GM23338 (cell line): ENCODE measurements at regions not wholly inside any gene's neighbourhood (a gene's known extent, or its start where the extent isn't known, plus 50 kb on each side); places are given as distances from the start of the nearest gene placed in this dataset.

Experiments used
- CREB1 ChIP-seq: fragments of 250-450 bp; sonication (Bioruptor Pico); IDR thresholded peaks from 2 replicates; pipeline ENCODE4 v1.5.0; 2020; ENCODE audit warnings: low read depth, mild to moderate bottlenecking, moderate library complexity
- CTCF ChIP-seq, 2 experiments: fragments of 200-600 bp in 1 of 2; sonication (generic) in 1 of 2; conservative IDR thresholded peaks; 2 replicates each; pipeline versions ENCODE4 v1.5.1 to v1.6.1; 2016 to 2017; ENCODE audit warnings: antibody characterized with exemption in 2 of 2, low read depth in 2 of 2, mild to moderate bottlenecking in 2 of 2, moderate library complexity in 1 of 2
- EZH2 ChIP-seq: fragments of 200-600 bp; sonication (generic); IDR thresholded peaks from one replicate; pipeline ENCODE4 v1.8.0; 2017; ENCODE audit warnings: antibody characterized with exemption, mild to moderate bottlenecking, low read depth; ENCODE audit not compliant: unreplicated experiment
- EZH2phosphoT487 ChIP-seq: fragments of 200-600 bp; sonication (generic); IDR thresholded peaks from one replicate; pipeline ENCODE4 v1.8.1; 2018; ENCODE audit warnings: antibody characterized with exemption; ENCODE audit not compliant: unreplicated experiment
- JUNB ChIP-seq: IDR thresholded peaks from one replicate; pipeline ENCODE4 v1.6.1; 2016; ENCODE audit warnings: antibody characterized with exemption; ENCODE audit not compliant: unreplicated experiment
- NANOG ChIP-seq: IDR thresholded peaks from 2 replicates; pipeline ENCODE4 v1.6.1; 2016; ENCODE audit warnings: antibody characterized with exemption, borderline replicate concordance
- POLR2AphosphoS5 ChIP-seq: IDR thresholded peaks from 2 replicates; pipeline ENCODE4 v1.6.1; 2016; ENCODE audit warnings: antibody characterized with exemption, low read depth
- REST ChIP-seq: IDR thresholded peaks from one replicate; pipeline ENCODE4 v1.6.1; 2018; ENCODE audit warnings: antibody characterized with exemption; ENCODE audit not compliant: unreplicated experiment
- TF ChIP-seq, protein P1 (sequence below): IDR thresholded peaks from 2 replicates; pipeline ENCODE4 v1.6.1; 2016; ENCODE audit warnings: antibody characterized with exemption
- TF ChIP-seq, protein P2 (sequence below): fragments of 250-450 bp; sonication (Bioruptor Pico); IDR thresholded peaks from 2 replicates; pipeline ENCODE4 v1.5.0; 2020; ENCODE audit warnings: mild to moderate bottlenecking, moderate library complexity

DNA sequence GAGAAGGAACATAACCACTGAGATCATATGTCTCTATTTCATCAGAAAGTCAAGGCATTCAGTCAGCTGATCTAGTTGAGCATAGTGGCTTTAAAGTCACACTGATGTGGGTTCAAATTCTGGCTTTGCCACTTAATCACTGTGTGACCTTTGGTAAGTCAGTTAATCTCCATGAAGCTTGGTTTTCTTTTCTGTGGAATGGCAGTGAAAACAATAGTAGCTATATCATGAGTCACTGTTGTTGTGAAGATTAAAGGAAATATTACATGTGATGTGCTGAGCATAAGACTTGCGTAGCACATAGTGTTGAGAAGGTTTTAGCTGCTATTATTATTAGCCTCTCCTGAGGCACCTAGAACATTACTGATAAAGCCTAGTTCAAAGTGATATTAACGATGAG, 242.2 kb downstream of the FMR1NB start:
- no peak for TF ChIP-seq POLR2AphosphoS5
- no peak for TF ChIP-seq CTCF (conservative IDR thresholded peaks at IDR 0.05; ENCODE audit: low read depth in 2 of 2)
- TF ChIP-seq REST: no peak
- no peak for TF ChIP-seq EZH2
- no peak for TF ChIP-seq JUNB
- TF ChIP-seq, protein P1, sequence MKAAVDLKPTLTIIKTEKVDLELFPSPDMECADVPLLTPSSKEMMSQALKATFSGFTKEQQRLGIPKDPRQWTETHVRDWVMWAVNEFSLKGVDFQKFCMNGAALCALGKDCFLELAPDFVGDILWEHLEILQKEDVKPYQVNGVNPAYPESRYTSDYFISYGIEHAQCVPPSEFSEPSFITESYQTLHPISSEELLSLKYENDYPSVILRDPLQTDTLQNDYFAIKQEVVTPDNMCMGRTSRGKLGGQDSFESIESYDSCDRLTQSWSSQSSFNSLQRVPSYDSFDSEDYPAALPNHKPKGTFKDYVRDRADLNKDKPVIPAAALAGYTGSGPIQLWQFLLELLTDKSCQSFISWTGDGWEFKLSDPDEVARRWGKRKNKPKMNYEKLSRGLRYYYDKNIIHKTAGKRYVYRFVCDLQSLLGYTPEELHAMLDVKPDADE: no peak
- no peak for TF ChIP-seq EZH2phosphoT487
- TF ChIP-seq, protein P2, sequence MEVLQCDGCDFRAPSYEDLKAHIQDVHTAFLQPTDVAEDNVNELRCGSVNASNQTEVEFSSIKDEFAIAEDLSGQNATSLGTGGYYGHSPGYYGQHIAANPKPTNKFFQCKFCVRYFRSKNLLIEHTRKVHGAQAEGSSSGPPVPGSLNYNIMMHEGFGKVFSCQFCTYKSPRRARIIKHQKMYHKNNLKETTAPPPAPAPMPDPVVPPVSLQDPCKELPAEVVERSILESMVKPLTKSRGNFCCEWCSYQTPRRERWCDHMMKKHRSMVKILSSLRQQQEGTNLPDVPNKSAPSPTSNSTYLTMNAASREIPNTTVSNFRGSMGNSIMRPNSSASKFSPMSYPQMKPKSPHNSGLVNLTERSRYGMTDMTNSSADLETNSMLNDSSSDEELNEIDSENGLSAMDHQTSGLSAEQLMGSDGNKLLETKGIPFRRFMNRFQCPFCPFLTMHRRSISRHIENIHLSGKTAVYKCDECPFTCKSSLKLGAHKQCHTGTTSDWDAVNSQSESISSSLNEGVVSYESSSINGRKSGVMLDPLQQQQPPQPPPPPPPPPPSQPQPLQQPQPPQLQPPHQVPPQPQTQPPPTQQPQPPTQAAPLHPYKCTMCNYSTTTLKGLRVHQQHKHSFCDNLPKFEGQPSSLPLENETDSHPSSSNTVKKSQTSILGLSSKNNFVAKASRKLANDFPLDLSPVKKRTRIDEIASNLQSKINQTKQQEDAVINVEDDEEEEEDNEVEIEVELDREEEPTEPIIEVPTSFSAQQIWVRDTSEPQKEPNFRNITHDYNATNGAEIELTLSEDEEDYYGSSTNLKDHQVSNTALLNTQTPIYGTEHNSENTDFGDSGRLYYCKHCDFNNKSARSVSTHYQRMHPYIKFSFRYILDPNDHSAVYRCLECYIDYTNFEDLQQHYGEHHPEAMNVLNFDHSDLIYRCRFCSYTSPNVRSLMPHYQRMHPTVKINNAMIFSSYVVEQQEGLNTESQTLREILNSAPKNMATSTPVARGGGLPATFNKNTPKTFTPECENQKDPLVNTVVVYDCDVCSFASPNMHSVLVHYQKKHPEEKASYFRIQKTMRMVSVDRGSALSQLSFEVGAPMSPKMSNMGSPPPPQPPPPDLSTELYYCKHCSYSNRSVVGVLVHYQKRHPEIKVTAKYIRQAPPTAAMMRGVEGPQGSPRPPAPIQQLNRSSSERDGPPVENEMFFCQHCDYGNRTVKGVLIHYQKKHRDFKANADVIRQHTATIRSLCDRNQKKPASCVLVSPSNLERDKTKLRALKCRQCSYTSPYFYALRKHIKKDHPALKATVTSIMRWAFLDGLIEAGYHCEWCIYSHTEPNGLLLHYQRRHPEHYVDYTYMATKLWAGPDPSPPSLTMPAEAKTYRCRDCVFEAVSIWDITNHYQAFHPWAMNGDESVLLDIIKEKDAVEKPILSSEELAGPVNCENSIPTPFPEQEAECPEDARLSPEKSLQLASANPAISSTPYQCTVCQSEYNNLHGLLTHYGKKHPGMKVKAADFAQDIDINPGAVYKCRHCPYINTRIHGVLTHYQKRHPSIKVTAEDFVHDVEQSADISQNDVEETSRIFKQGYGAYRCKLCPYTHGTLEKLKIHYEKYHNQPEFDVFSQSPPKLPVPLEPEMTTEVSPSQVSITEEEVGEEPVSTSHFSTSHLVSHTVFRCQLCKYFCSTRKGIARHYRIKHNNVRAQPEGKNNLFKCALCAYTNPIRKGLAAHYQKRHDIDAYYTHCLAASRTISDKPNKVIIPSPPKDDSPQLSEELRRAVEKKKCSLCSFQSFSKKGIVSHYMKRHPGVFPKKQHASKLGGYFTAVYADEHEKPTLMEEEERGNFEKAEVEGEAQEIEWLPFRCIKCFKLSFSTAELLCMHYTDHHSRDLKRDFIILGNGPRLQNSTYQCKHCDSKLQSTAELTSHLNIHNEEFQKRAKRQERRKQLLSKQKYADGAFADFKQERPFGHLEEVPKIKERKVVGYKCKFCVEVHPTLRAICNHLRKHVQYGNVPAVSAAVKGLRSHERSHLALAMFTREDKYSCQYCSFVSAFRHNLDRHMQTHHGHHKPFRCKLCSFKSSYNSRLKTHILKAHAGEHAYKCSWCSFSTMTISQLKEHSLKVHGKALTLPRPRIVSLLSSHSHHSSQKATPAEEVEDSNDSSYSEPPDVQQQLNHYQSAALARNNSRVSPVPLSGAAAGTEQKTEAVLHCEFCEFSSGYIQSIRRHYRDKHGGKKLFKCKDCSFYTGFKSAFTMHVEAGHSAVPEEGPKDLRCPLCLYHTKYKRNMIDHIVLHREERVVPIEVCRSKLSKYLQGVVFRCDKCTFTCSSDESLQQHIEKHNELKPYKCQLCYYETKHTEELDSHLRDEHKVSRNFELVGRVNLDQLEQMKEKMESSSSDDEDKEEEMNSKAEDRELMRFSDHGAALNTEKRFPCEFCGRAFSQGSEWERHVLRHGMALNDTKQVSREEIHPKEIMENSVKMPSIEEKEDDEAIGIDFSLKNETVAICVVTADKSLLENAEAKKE (CRISPR knock-in tag): no peak
- TF ChIP-seq CREB1: no peak
- TF ChIP-seq NANOG: no peak
